H1 (cell line): ENCODE measurements at regions not wholly inside any gene's neighbourhood (a gene's known extent, or its start where the extent isn't known, plus 50 kb on each side); places are given as distances from the start of the nearest gene placed in this dataset.

Source experiments
- CTCF ChIA-PET: fragments of 300-600 bp; sonication (Branson Sonifier 250); formaldehyde crosslinking; loops from one replicate; lab custom pipeline; 2021; ENCODE audit not compliant: partially characterized antibody; lab: Charles Lee
- POLR2A ChIA-PET: fragments of 300-600 bp; sonication (Branson Sonifier 250); formaldehyde crosslinking; loops from one replicate; lab custom pipeline; 2021; ENCODE audit warnings: inconsistent platforms; ENCODE audit not compliant: partially characterized antibody; lab: Charles Lee
- DNase-seq, 2 experiments: peaks; one replicate each; pipeline versions ENCODE4 v3.0.0 to v3.0.0-alpha.2; 2010 to 2022; ENCODE audit warnings: low spot score in 2 of 2, low read depth in 1 of 2, mixed read lengths in 1 of 2
- FAIRE-seq: peaks from 2 replicates; lab custom pipeline; 2011; peaks lifted over from hg19 to GRCh38; lab: Jason Lieb, UNC
- H2AFZ ChIP-seq: 2 replicates; pipeline ENCODE4 v1.8.1; 2012; ENCODE audit warnings: low read length, inconsistent platforms
- H2AK5ac ChIP-seq: 2 replicates; pipeline ENCODE4 v1.6.1; 2013; ENCODE audit warnings: low read depth, low read length
- H2BK120ac ChIP-seq: replicated peaks from 2 replicates; pipeline ENCODE3; 2013; ENCODE audit warnings: low read depth, low read length, inconsistent platforms
- H2BK12ac ChIP-seq: 2 replicates; pipeline ENCODE4 v1.6.1; 2013; ENCODE audit warnings: low read depth, low read length
- H2BK15ac ChIP-seq: 2 replicates; pipeline ENCODE4 v1.6.1; 2013; ENCODE audit warnings: low read length
- H2BK20ac ChIP-seq: 2 replicates; pipeline ENCODE4 v1.6.1; 2013; ENCODE audit warnings: low read length
- H2BK5ac ChIP-seq: 2 replicates; pipeline ENCODE4 v1.6.1; 2013; ENCODE audit warnings: low read depth, low read length
- H3K14ac ChIP-seq: 2 replicates; pipeline ENCODE4 v1.6.1; 2013; ENCODE audit warnings: inconsistent platforms; ENCODE audit not compliant: insufficient read length
- H3K18ac ChIP-seq: 2 replicates; pipeline ENCODE4 v1.6.1; 2013; ENCODE audit warnings: low read length; ENCODE audit errors: extremely low read depth
- H3K23ac ChIP-seq: 2 replicates; pipeline ENCODE4 v1.6.1; 2013; ENCODE audit warnings: inconsistent platforms; ENCODE audit not compliant: insufficient read length
- H3K23me2 ChIP-seq: 2 replicates; pipeline ENCODE4 v1.6.1; 2013; ENCODE audit warnings: low read depth, low read length
- H3K27ac ChIP-seq: 2 replicates; pipeline ENCODE4 v1.6.1; 2011; ENCODE audit warnings: low read depth, low read length, inconsistent platforms
- H3K27me3 ChIP-seq, 4 experiments: replicated peaks in 1 of 4; 1 replicate in 1 of 4; 2 replicates in 3 of 4; pipeline versions ENCODE4 v1.6.1 to v1.8.1; 2011 to 2013; ENCODE audit warnings: low read length in 3 of 4, mild to moderate bottlenecking in 3 of 4, inconsistent platforms in 2 of 4, mixed read lengths in 2 of 4, moderate library complexity in 1 of 4; ENCODE audit not compliant: control insufficient read depth in 3 of 4, insufficient read depth in 3 of 4; ENCODE audit errors: extremely low read depth in 1 of 4
- H3K36me3 ChIP-seq, 4 experiments: 2 replicates each; pipeline versions ENCODE4 v1.6.1 to v1.8.1; 2011 to 2013; ENCODE audit warnings: mild to moderate bottlenecking in 4 of 4, low read length in 3 of 4, moderate library complexity in 2 of 4, control low read depth in 1 of 4, inconsistent platforms in 1 of 4; ENCODE audit not compliant: insufficient read depth in 4 of 4, control insufficient read depth in 2 of 4
- H3K4ac ChIP-seq: replicated peaks from 2 replicates; pipeline ENCODE3; 2013; ENCODE audit warnings: low read length, low read depth, mixed read lengths, inconsistent platforms; ENCODE audit not compliant: insufficient read length
- H3K4me1 ChIP-seq, 4 experiments: replicated peaks in 1 of 4; 1 replicate in 1 of 4; 2 replicates in 3 of 4; pipeline versions ENCODE4 v1.6.1 to v1.8.1; 2011 to 2013; ENCODE audit warnings: low read length in 3 of 4, inconsistent platforms in 2 of 4, mixed read lengths in 1 of 4; ENCODE audit not compliant: insufficient read depth in 4 of 4, control insufficient read depth in 3 of 4
- H3K4me2 ChIP-seq, 2 experiments: 2 replicates each; pipeline versions ENCODE4 v1.6.1 to v1.8.1; 2011 to 2013; ENCODE audit warnings: low read depth in 2 of 2, low read length in 2 of 2, control low read depth in 1 of 2, inconsistent platforms in 1 of 2, mild to moderate bottlenecking in 1 of 2; ENCODE audit not compliant: insufficient read depth in 1 of 2
- H3K4me3 ChIP-seq, 4 experiments: fragments of 200-600, 300-600 bp in 1 of 4; sonication (generic), shearing (Covaris generic), sonication (Bioruptor Twin) in 1 of 4; 2 replicates each; pipeline versions ENCODE4 v1.5.1 to v1.8.1; 2011 to 2016; ENCODE audit warnings: low read length in 4 of 4, low read depth in 3 of 4, control low read depth in 2 of 4, inconsistent platforms in 2 of 4, mild to moderate bottlenecking in 2 of 4, mixed read lengths in 1 of 4, moderate library complexity in 1 of 4; ENCODE audit not compliant: insufficient read depth in 2 of 4; ENCODE audit errors: extremely low read depth in 1 of 4
- H3K56ac ChIP-seq: replicated peaks from 2 replicates; pipeline ENCODE3; 2013; ENCODE audit warnings: low read depth, mild to moderate bottlenecking, mixed read lengths, low read length, inconsistent platforms; ENCODE audit not compliant: insufficient read length
- H3K79me1 ChIP-seq: 2 replicates; pipeline ENCODE4 v1.6.1; 2013; ENCODE audit warnings: low read depth, low read length, control low read depth
- H3K79me2 ChIP-seq, 2 experiments: 2 replicates each; pipeline versions ENCODE4 v1.6.1 to v1.8.1; 2012 to 2013; ENCODE audit warnings: low read length in 2 of 2, mild to moderate bottlenecking in 2 of 2, inconsistent platforms in 1 of 2; ENCODE audit not compliant: insufficient read depth in 2 of 2, control insufficient read depth in 1 of 2
- H3K9ac ChIP-seq, 4 experiments: replicated peaks in 1 of 4; 1 replicate in 1 of 4; 2 replicates in 3 of 4; pipeline versions ENCODE4 v1.6.1 to v1.8.1; 2011 to 2013; ENCODE audit warnings: low read depth in 3 of 4, low read length in 3 of 4, control low read depth in 2 of 4, mild to moderate bottlenecking in 2 of 4, moderate library complexity in 2 of 4, inconsistent platforms in 1 of 4; ENCODE audit errors: extremely low read depth in 1 of 4
- H3K9me3 ChIP-seq, 2 experiments: 2 replicates each; pipeline versions ENCODE4 v1.6.1 to v1.8.1; 2012 to 2013; ENCODE audit warnings: mild to moderate bottlenecking in 2 of 2, moderate library complexity in 2 of 2, control low read depth in 1 of 2, inconsistent platforms in 1 of 2, low read depth in 1 of 2, low read length in 1 of 2, mixed read lengths in 1 of 2; ENCODE audit not compliant: insufficient read depth in 2 of 2
- H4K20me1 ChIP-seq, 2 experiments: replicated peaks in 1 of 2; 2 replicates each; pipeline versions ENCODE3 to v1.8.1; 2011 to 2013; ENCODE audit warnings: inconsistent platforms in 2 of 2, low read length in 2 of 2, mild to moderate bottlenecking in 1 of 2; ENCODE audit not compliant: insufficient read depth in 2 of 2, control insufficient read depth in 1 of 2
- H4K5ac ChIP-seq: 2 replicates; pipeline ENCODE4 v1.6.1; 2013; ENCODE audit warnings: low read length, low read depth, mixed read lengths, inconsistent platforms; ENCODE audit not compliant: insufficient read length
- H4K8ac ChIP-seq: 2 replicates; pipeline ENCODE4 v1.8.0; 2013; ENCODE audit warnings: mild to moderate bottlenecking, moderate library complexity, low read length, inconsistent platforms; ENCODE audit not compliant: insufficient read depth; ENCODE audit errors: extremely low read depth
- H4K91ac ChIP-seq: replicated peaks from 2 replicates; pipeline ENCODE3; 2013; ENCODE audit warnings: low read length, mixed read lengths, inconsistent platforms; ENCODE audit not compliant: insufficient read length
- BACH1 ChIP-seq: IDR thresholded peaks from 2 replicates; pipeline ENCODE4 v1.6.1; 2012; ENCODE audit warnings: low read length, improper control_type of control experiment
- BCL11A ChIP-seq, 2 experiments: IDR thresholded peaks; one replicate each; pipeline ENCODE4 v1.6.1; 2011; ENCODE audit warnings: low read depth in 2 of 2, low read length in 2 of 2, mild to moderate bottlenecking in 2 of 2
- CHD2 ChIP-seq: IDR thresholded peaks from 2 replicates; pipeline ENCODE4 v1.6.1; 2012; ENCODE audit warnings: low read length, improper control_type of control experiment
- EP300 ChIP-seq, 2 experiments: IDR thresholded peaks; 1 replicate in 1 of 2; 2 replicates in 1 of 2; pipeline ENCODE4 v1.6.1; 2011 to 2012; ENCODE audit warnings: low read depth in 2 of 2, low read length in 2 of 2, mild to moderate bottlenecking in 2 of 2, borderline replicate concordance in 1 of 2, inconsistent platforms in 1 of 2, moderate library complexity in 1 of 2
- EZH2 ChIP-seq: fragments of 200-600 bp; sonication (generic); IDR thresholded peaks from 2 replicates; pipeline ENCODE4 v1.7.1; 2012; ENCODE audit warnings: low read depth, mild to moderate bottlenecking, moderate library complexity, low read length, inconsistent platforms; ENCODE audit not compliant: severe bottlenecking
- GABPA ChIP-seq: IDR thresholded peaks from 2 replicates; pipeline ENCODE4 v1.6.1; 2011; ENCODE audit warnings: mild to moderate bottlenecking, low read length, moderate library complexity, borderline replicate concordance; ENCODE audit not compliant: insufficient read depth
- HDAC2 ChIP-seq, 2 experiments: fragments of 300-600 bp in 1 of 2; sonication (generic) in 1 of 2; IDR thresholded peaks; 2 replicates each; pipeline ENCODE4 v1.6.1; 2011 to 2012; ENCODE audit warnings: low read depth in 2 of 2, low read length in 2 of 2, mild to moderate bottlenecking in 2 of 2, moderate library complexity in 2 of 2, borderline replicate concordance in 1 of 2, inconsistent platforms in 1 of 2
- POLR2A ChIP-seq, 2 experiments: IDR thresholded peaks; 1 replicate in 1 of 2; 2 replicates in 1 of 2; pipeline ENCODE4 v1.6.1; 2011; ENCODE audit warnings: low read depth in 2 of 2, low read length in 2 of 2, mild to moderate bottlenecking in 2 of 2; ENCODE audit errors: control extremely low read depth in 1 of 2
- POLR2AphosphoS5 ChIP-seq: IDR thresholded peaks from 2 replicates; pipeline ENCODE4 v1.6.1; 2011; ENCODE audit warnings: low read depth, low read length
- SP2 ChIP-seq: IDR thresholded peaks from 2 replicates; pipeline ENCODE4 v1.6.1; 2012; ENCODE audit warnings: mild to moderate bottlenecking, low read length, inconsistent platforms
- SP4 ChIP-seq: IDR thresholded peaks from 2 replicates; pipeline ENCODE4 v1.6.1; 2012; ENCODE audit warnings: low read length, inconsistent platforms
- WGBS, 2 experiments: shearing (Covaris generic) in 1 of 2; methylation state at CpG; one replicate each; pipeline versions ENCODE4 v1.1.6 to v1.1.7; 2013 to 2015; ENCODE audit warnings: low lambda C conversion rate in 2 of 2, mixed read lengths in 2 of 2, inconsistent platforms in 1 of 2, low coverage in 1 of 2, missing lambda C conversion rate in 1 of 2; ENCODE audit not compliant: insufficient replicate concordance in 2 of 2, insufficient coverage in 1 of 2, insufficient read length in 1 of 2; ENCODE audit errors: extremely low coverage in 1 of 2, missing lambda C conversion rate in 1 of 2; 5-methylcytosine and 5-hydroxymethylcytosine counted together

DNA sequence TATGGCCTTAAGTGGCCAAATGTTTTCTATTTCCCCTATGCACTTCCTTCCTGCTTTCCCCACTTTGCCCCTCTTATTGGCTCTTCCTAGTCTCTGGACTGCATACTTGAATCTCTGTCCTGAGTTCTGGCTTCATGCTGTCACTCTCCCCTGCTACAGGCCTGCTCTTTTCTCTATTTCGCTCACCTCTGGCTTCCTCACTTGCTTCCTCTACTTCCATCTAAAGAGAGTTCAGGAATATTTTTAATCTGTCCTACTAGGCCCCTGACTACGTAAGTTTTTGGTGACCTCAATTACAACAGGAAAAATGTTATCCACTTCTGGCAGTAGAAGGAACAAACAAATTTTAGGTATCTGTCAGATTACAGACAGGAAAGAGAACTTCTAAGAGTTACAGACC is 65.7 kb upstream of the WDR17 start:
- Histone ChIP-seq H3K4me1 (peaks cover 0 to 3% (median 1%) of the 10 kb centered on the region in 4 experiments; a peak in 2 of 7 replicates), H2BK20ac (no peak overlapping the region)
- CTCF ChIA-PET, result no interaction called here

More for the DNA sequence above, 65.7 kb upstream of the WDR17 start:
- no peak overlapping the region for H3K4me3 ChIP-seq
- H4K91ac ChIP-seq, result no peak overlapping the region
- no peak overlapping the region for H2BK15ac ChIP-seq
- H3K79me1 ChIP-seq, result no peaks in the 10 kb centered on the region
- H3K27me3 ChIP-seq, result peaks cover 0 to 13% (median 4%) of the 10 kb centered on the region in 4 experiments; a peak in 4 of 7 replicates
- H3K18ac ChIP-seq, result no peak overlapping the region
- H4K8ac ChIP-seq, result no peak overlapping the region
- H2AK5ac ChIP-seq, result no peak overlapping the region
- H4K5ac ChIP-seq, result no peak overlapping the region
- no peaks in the 10 kb centered on the region for H3K9me3 ChIP-seq
- H2BK120ac ChIP-seq, result no peak overlapping the region
- TF ChIP-seq SP4 (no peak), HDAC2 (IDR thresholded peaks at IDR 0.05; ENCODE audit: borderline replicate concordance in 1 of 2, low read depth in 2 of 2, low read length in 2 of 2) (no peak), GABPA (no peak), EP300 (IDR thresholded peaks at IDR 0.05; ENCODE audit: borderline replicate concordance in 1 of 2, low read depth in 2 of 2, low read length in 2 of 2) (no peak), EZH2 (no peak), BCL11A (IDR thresholded peaks at IDR 0.05; ENCODE audit: low read depth in 2 of 2, low read length in 2 of 2) (no peak), POLR2AphosphoS5 (no peak), BACH1 (no peak), SP2 (no peak), POLR2A (IDR thresholded peaks at IDR 0.05; ENCODE audit: control extremely low read depth in 1 of 2, low read depth in 2 of 2, low read length in 2 of 2) (no peak), CHD2 (no peak)
- no peak overlapping the region for H3K23ac ChIP-seq
- no peak overlapping the region for H3K9ac ChIP-seq
- no peak overlapping the region for H3K4me2 ChIP-seq
- no peak overlapping the region for H3K56ac ChIP-seq
- H4K20me1 ChIP-seq, result no peaks in the 10 kb centered on the region
- WGBS, 2 experiments, result 88% methylated on average over 2 of the region's 2 CpGs; no CpG with 5 or more reads in 1 of the 2 experiments
- no peak overlapping the region for H3K27ac ChIP-seq
- H3K14ac ChIP-seq, result no peak overlapping the region
- H2BK5ac ChIP-seq, result no peak overlapping the region
- no peak overlapping the region for H2BK12ac ChIP-seq
- H2AFZ ChIP-seq, result no peak overlapping the region
- peaks cover 5% of the 10 kb centered on the region for H3K23me2 ChIP-seq
- H3K79me2 ChIP-seq, result no peaks in the 10 kb centered on the region
- DNase-seq (no peak), FAIRE-seq (no peak)
- H3K4ac ChIP-seq, result no peak overlapping the region
- POLR2A ChIA-PET, result interaction anchor here (1.2 kb wide), 1 partner anchor 13 kb away, joined by 3 read pairs; no protein-coding TSS in a partner anchor
- no peaks in the 10 kb centered on the region for H3K36me3 ChIP-seq
